ENCODE measurements at regions not wholly inside any gene's neighbourhood (a gene's known extent, or its start where the extent isn't known, plus 50 kb on each side); places are given as distances from the start of the nearest gene placed in this dataset.

GRCh38 chr4:3823496-3824341 lies 57.5 kb downstream of the ADRA2C start:
- no peak overlapping the region for H3K4me3 ChIP-seq (ENCODE audit: low read depth, low read length)
- no peak for TF ChIP-seq CTCF (IDR thresholded peaks at IDR 0.05; ENCODE audit: insufficient read depth, low read depth, low read length)
- no peak for DNase-seq (ENCODE audit: low read depth)

GRCh38 chr4:3824521-3825270 lies 58.5 kb downstream of the ADRA2C start:
- TF ChIP-seq CTCF (IDR thresholded peaks at IDR 0.05; ENCODE audit: insufficient read depth, low read depth, low read length) = no peak
- H3K4me3 ChIP-seq (ENCODE audit: low read depth, low read length) = no peak overlapping the region
- DNase-seq (ENCODE audit: low read depth) = no peak

GRCh38 chr4:3825530-3825929 lies 59.3 kb downstream of the ADRA2C start:
- no peak overlapping the region for H3K4me3 ChIP-seq (ENCODE audit: low read depth, low read length)
- no peak for DNase-seq (ENCODE audit: low read depth)
- TF ChIP-seq CTCF (IDR thresholded peaks at IDR 0.05; ENCODE audit: insufficient read depth, low read depth, low read length) = no peak

- no peak for TF ChIP-seq CTCF (IDR thresholded peaks at IDR 0.05; ENCODE audit: insufficient read depth, low read depth, low read length)
- no peak for DNase-seq (ENCODE audit: low read depth)
- H3K4me3 ChIP-seq (ENCODE audit: low read depth, low read length) = no peak overlapping the region
Observed at GRCh38 chr4:3826247-3827172, 60.3 kb downstream of the ADRA2C start.

GRCh38 chr4:3827616-3828492 lies 61.7 kb downstream of the ADRA2C start:
- DNase-seq (ENCODE audit: low read depth) = peak; percentile 19
- H3K4me3 ChIP-seq (ENCODE audit: low read depth, low read length) = no peak overlapping the region
- no peak for TF ChIP-seq CTCF (IDR thresholded peaks at IDR 0.05; ENCODE audit: insufficient read depth, low read depth, low read length)

GRCh38 chr4:3828546-3828945 lies 62.4 kb downstream of the ADRA2C start:
- TF ChIP-seq CTCF (IDR thresholded peaks at IDR 0.05; ENCODE audit: insufficient read depth, low read depth, low read length) = no peak
- H3K4me3 ChIP-seq (ENCODE audit: low read depth, low read length) = no peak overlapping the region
- DNase-seq (ENCODE audit: low read depth) = no peak

Data from fibroblast of villous mesenchyme (primary cell).